Thymus (tissue), 11 donors: ENCODE measurements at regions not wholly inside any gene's neighbourhood (a gene's known extent, or its start where the extent isn't known, plus 50 kb on each side); places are given as distances from the start of the nearest gene placed in this dataset.
"Not testable (repeated sequence)": the region's sequence is repeated elsewhere in the genome, so short reads cannot be mapped to it uniquely, and the experiment has no call there.

ENCODE experiments used
- DNase-seq, 9 donors: peaks; one replicate each; pipeline ENCODE4 v3.0.0-alpha.2; 2013; ENCODE audit warnings: low spot score in 9 of 9, low read depth in 6 of 9, missing footprints in 1 of 9
- H3K27ac ChIP-seq, 2 donors: one replicate each; pipeline ENCODE4 v1.5.1; 2013; ENCODE audit warnings: control low read depth in 1 of 2, low read depth in 1 of 2, low read length in 1 of 2, mild to moderate bottlenecking in 1 of 2, moderate library complexity in 1 of 2
- H3K27me3 ChIP-seq, 2 donors: one replicate each; pipeline ENCODE4 v1.5.1; 2013; ENCODE audit warnings: low read length in 1 of 2; ENCODE audit not compliant: control insufficient read depth in 2 of 2, insufficient read depth in 1 of 2
- H3K36me3 ChIP-seq, 2 donors: one replicate each; pipeline ENCODE4 v1.5.1; 2013; ENCODE audit warnings: low read length in 1 of 2, mild to moderate bottlenecking in 1 of 2, moderate library complexity in 1 of 2; ENCODE audit not compliant: control insufficient read depth in 2 of 2, insufficient read depth in 2 of 2
- H3K4me1 ChIP-seq, 2 donors: one replicate each; pipeline ENCODE4 v1.5.1; 2013; ENCODE audit warnings: low read length in 2 of 2; ENCODE audit not compliant: control insufficient read depth in 2 of 2, insufficient read depth in 2 of 2
- H3K4me3 ChIP-seq, 2 donors: one replicate each; pipeline ENCODE4 v1.5.1; 2013; ENCODE audit warnings: low read length in 2 of 2, control low read depth in 1 of 2, mild to moderate bottlenecking in 1 of 2
- H3K9me3 ChIP-seq, 2 donors: one replicate each; pipeline ENCODE4 v1.5.1; 2013; ENCODE audit warnings: low read length in 1 of 2, mild to moderate bottlenecking in 1 of 2; ENCODE audit not compliant: control insufficient read depth in 2 of 2, insufficient read depth in 1 of 2
- WGBS: extraction: QIAGEN DNeasy Blood & Tissue Kit; methylation state at CpG from one replicate; pipeline ENCODE4 v1.1.7; 2013; 5-methylcytosine and 5-hydroxymethylcytosine counted together
- donor health status: healthy.

GRCh38 chr10:22791665-22792064 is 77.3 kb upstream of the PIP4K2A start:
- WGBS = 93% methylated on average over 5 of the region's 5 CpGs
- H3K9me3 ChIP-seq = peaks cover 0 to 2% of the 10 kb centered on the region in 2 donors
- H3K36me3 ChIP-seq = no peaks in the 10 kb centered on the region
- no peak overlapping the region for H3K27ac ChIP-seq
- no peaks in the 10 kb centered on the region for H3K27me3 ChIP-seq
- H3K4me3 ChIP-seq = no peak overlapping the region
- no peaks in the 10 kb centered on the region for H3K4me1 ChIP-seq
- DNase-seq = no peak

GRCh38 chr10:22784668-22785067 is 70.3 kb upstream of the PIP4K2A start:
- Histone ChIP-seq H3K27ac (no peak overlapping the region), H3K4me3 (no peak overlapping the region), H3K4me1 (no peaks in the 10 kb centered on the region), H3K36me3 (no peaks in the 10 kb centered on the region), H3K27me3 (no peaks in the 10 kb centered on the region), H3K9me3 (peaks cover 0 to 2% of the 10 kb centered on the region in 2 donors)
- WGBS = 96% methylated on average over 1 of the region's 1 CpG
- no peak for DNase-seq

GRCh38 chr10:22783807-22784206 is 69.4 kb upstream of the PIP4K2A start:
- WGBS = 96% methylated on average over 3 of the region's 3 CpGs
- Histone ChIP-seq H3K27me3 (no peaks in the 10 kb centered on the region), H3K27ac (no peak overlapping the region), H3K4me3 (no peak overlapping the region), H3K4me1 (no peaks in the 10 kb centered on the region), H3K9me3 (no peaks in the 10 kb centered on the region), H3K36me3 (no peaks in the 10 kb centered on the region)
- no peak for DNase-seq

- DNase-seq = no peak
- no peak overlapping the region for H3K27ac ChIP-seq
- no peaks in the 10 kb centered on the region for H3K36me3 ChIP-seq
- no peaks in the 10 kb centered on the region for H3K27me3 ChIP-seq
- WGBS = 96% methylated on average over 5 of the region's 5 CpGs
- no peaks in the 10 kb centered on the region for H3K4me1 ChIP-seq
- H3K9me3 ChIP-seq = no peaks in the 10 kb centered on the region
- H3K4me3 ChIP-seq = no peak overlapping the region
Measured at GRCh38 chr10:22780474-22780885, 66.1 kb upstream of the PIP4K2A start.

DNA sequence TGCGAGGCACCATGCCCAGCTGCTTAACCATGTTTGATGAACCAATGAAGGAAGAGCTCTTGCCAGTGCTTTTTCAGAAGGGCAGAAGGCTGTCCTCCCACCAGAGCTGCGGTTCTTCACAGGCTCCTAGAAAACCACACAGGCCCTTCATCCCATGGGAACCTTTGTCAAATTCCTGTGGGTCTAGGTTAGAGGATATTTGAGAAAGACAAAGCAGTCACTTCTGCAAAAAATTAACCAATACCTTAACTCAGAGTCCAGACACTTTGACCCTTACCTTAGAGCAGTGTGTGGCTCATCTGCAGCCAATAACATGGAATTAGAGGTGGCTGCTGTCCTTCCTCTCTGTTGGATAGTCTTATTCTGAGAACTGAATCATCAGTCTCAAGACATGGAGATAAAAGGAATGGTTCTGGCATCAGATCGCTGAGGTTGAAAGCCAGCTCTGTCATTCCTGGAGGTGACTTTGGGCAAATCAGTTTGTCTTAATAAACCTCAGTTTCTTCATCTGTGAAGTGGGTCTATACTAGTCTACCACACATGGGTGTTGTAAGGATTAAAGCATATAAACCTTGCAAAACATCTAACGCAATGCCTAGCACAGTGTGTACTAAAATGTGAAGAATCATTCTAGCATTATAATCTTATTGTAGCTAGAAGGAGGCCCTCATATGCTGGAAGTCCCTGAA is 65.1 kb upstream of the PIP4K2A start:
- 98% methylated on average over 4 of the region's 4 CpGs for WGBS

DNA sequence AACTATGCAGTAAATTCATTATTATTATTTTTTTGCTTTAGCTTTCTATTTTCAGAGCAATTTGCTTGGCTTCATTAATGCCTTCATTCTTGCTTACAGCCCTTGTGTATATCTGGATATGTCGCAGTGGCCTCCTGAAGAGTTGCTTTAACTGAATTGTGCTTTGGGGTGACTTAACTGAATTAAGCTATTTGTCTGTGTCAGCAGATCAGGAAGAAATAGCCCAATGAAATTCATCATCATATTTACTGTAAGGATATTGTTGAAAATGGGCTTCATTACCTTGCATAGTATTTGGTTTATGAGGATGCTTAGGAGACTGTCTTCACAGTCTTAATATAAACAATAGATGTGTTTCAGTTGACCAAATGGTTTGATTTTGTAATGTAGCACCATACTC is 59.7 kb upstream of the PIP4K2A start:
- 99% methylated on average over 1 of the region's 1 CpG for WGBS

More for the DNA sequence above, 65.1 kb upstream of the PIP4K2A start:
- no peaks in the 10 kb centered on the region for H3K4me1 ChIP-seq
- H3K4me3 ChIP-seq = no peak overlapping the region
- H3K36me3 ChIP-seq = no peaks in the 10 kb centered on the region
- H3K27me3 ChIP-seq = no peaks in the 10 kb centered on the region
- H3K9me3 ChIP-seq = no peaks in the 10 kb centered on the region
- no peak for DNase-seq
- no peak overlapping the region for H3K27ac ChIP-seq

GRCh38 chr10:22771631-22772030 is 57.3 kb upstream of the PIP4K2A start:
- over 99% methylated on average over 5 of the region's 5 CpGs for WGBS

More for the DNA sequence above, 59.7 kb upstream of the PIP4K2A start:
- H3K4me1 ChIP-seq = no peaks in the 10 kb centered on the region
- H3K9me3 ChIP-seq = no peaks in the 10 kb centered on the region
- H3K27me3 ChIP-seq = no peaks in the 10 kb centered on the region
- H3K36me3 ChIP-seq = no peaks in the 10 kb centered on the region
- no peak overlapping the region for H3K27ac ChIP-seq
- H3K4me3 ChIP-seq = no peak overlapping the region
- DNase-seq = no peak

GRCh38 chr10:22770270-22770669 is 55.9 kb upstream of the PIP4K2A start:
- no peak overlapping the region for H3K27ac ChIP-seq

More at GRCh38 chr10:22771631-22772030, 57.3 kb upstream of the PIP4K2A start:
- not testable (repeated sequence) for H3K36me3 ChIP-seq, H3K27ac ChIP-seq, DNase-seq, H3K4me1 ChIP-seq, H3K9me3 ChIP-seq, H3K27me3 ChIP-seq, H3K4me3 ChIP-seq

DNA sequence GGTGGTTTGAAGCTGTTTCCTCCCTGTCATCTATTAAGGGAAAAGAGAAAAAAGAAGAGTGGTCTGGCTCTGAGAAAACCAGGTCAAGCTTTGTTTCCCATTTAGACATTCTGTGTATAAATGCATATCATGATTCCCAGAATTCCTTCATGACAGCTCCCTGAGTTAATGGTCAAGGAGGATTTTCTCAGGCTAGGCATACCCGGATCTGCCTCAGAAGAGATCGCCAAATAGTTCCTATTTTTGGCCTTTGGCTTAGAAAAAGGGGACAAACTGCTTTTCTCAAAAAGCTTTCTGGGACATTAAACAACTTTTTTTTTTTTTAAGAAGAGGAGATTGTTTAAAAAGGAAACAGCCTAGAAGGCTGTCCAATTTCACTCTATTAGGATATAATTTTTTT is 53.5 kb upstream of the PIP4K2A start:
- Histone ChIP-seq H3K27me3 (no peaks in the 10 kb centered on the region), H3K4me1 (no peaks in the 10 kb centered on the region), H3K9me3 (no peaks in the 10 kb centered on the region), H3K36me3 (no peaks in the 10 kb centered on the region), H3K27ac (no peak overlapping the region), H3K4me3 (no peak overlapping the region)
- WGBS = 96% methylated on average over 2 of the region's 2 CpGs
- no peak for DNase-seq

More at GRCh38 chr10:22770270-22770669, 55.9 kb upstream of the PIP4K2A start:
- Histone ChIP-seq H3K4me1 (no peaks in the 10 kb centered on the region), H3K9me3 (no peaks in the 10 kb centered on the region), H3K4me3 (no peak overlapping the region), H3K27me3 (no peaks in the 10 kb centered on the region), H3K36me3 (no peaks in the 10 kb centered on the region)
- no peak for DNase-seq
- WGBS = 96% methylated on average over 1 of the region's 1 CpG
